Thoracic aorta (tissue), 2 donors: ENCODE measurements at regions not wholly inside any gene's neighbourhood (a gene's known extent, or its start where the extent isn't known, plus 50 kb on each side); places are given as distances from the start of the nearest gene placed in this dataset.
"Not testable (repeated sequence)": the region's sequence is repeated elsewhere in the genome, so short reads cannot be mapped to it uniquely, and the experiment has no call there.

ENCODE experiments used
- ATAC-seq: fragments of 150-250 bp; one replicate; pipeline ENCODE4 v1.8.0; 2017; ENCODE audit warnings: low read depth; ENCODE audit not compliant: insufficient number of reproducible peaks, low FRiP score
- DNase-seq: peaks from one replicate; pipeline ENCODE4 v3.0.0-alpha.2; 2020; ENCODE audit warnings: low spot score
- H3K27ac ChIP-seq, 2 donors: fragments of 200-600 bp; sonication (generic); 1 replicate in 1 of 2; 2 replicates in 1 of 2; pipeline ENCODE4 v1.5.1; 2016; ENCODE audit warnings: mild to moderate bottlenecking in 2 of 2, moderate library complexity in 2 of 2
- H3K27me3 ChIP-seq: fragments of 200-600 bp; sonication (generic); replicated peaks from 2 replicates; pipeline ENCODE4 v1.6.0; 2016; ENCODE audit warnings: mild to moderate bottlenecking; ENCODE audit not compliant: insufficient read depth
- H3K36me3 ChIP-seq: fragments of 200-600 bp; sonication (generic); one replicate; pipeline ENCODE4 v1.5.1; 2016
- H3K4me1 ChIP-seq, 2 donors: fragments of 200-600 bp; sonication (generic); 1 replicate in 1 of 2; 2 replicates in 1 of 2; pipeline versions ENCODE4 v1.5.1 to v1.6.0; 2016; ENCODE audit warnings: low read depth in 2 of 2, mild to moderate bottlenecking in 1 of 2; ENCODE audit not compliant: control insufficient read depth in 1 of 2
- H3K4me3 ChIP-seq: fragments of 200-600 bp; sonication (generic); 2 replicates; pipeline ENCODE4 v1.5.1; 2016; ENCODE audit warnings: mild to moderate bottlenecking
- H3K9me3 ChIP-seq: fragments of 200-600 bp; sonication (generic); 2 replicates; pipeline ENCODE4 v1.5.1; 2016
- CTCF ChIP-seq: fragments of 200-600 bp; sonication (generic); IDR thresholded peaks from one replicate; pipeline ENCODE4 v1.5.1; 2019; ENCODE audit warnings: antibody characterized with exemption

GRCh38 chr16:47976636-47977210 lies 179.1 kb downstream of the ABCC12 start:
- H3K4me3 ChIP-seq, result no peak overlapping the region
- no peaks in the 10 kb centered on the region for H3K36me3 ChIP-seq
- no peak for TF ChIP-seq CTCF
- ATAC-seq (no peak), DNase-seq (no peak)
- no peaks in the 10 kb centered on the region for H3K4me1 ChIP-seq
- H3K27me3 ChIP-seq, result no peaks in the 10 kb centered on the region
- no peak overlapping the region for H3K27ac ChIP-seq
- no peaks in the 10 kb centered on the region for H3K9me3 ChIP-seq

DNA sequence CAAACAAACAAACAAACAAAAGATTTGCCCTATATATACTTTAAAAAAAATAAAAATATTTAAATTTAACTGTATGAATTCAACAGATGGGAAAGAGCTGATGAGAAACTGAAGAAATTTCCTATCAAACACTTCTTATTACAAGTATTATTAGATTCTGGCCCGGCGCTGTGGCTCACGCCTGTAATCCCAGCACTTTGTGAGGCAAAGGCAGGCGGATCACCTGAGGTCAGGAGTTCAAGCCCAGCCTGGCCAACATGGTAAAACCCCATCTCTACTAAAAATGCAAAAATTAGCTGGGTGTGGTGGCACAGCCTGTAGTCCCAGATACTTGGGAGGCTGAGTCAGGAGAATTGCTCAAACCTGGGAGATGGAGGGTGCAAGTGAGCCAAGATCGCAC lies 180.8 kb downstream of the ABCC12 start:
- H3K27ac ChIP-seq, H3K27me3 ChIP-seq, H3K9me3 ChIP-seq, H3K4me3 ChIP-seq, H3K36me3 ChIP-seq, H3K4me1 ChIP-seq, ATAC-seq, DNase-seq: not testable (repeated sequence)

DNA sequence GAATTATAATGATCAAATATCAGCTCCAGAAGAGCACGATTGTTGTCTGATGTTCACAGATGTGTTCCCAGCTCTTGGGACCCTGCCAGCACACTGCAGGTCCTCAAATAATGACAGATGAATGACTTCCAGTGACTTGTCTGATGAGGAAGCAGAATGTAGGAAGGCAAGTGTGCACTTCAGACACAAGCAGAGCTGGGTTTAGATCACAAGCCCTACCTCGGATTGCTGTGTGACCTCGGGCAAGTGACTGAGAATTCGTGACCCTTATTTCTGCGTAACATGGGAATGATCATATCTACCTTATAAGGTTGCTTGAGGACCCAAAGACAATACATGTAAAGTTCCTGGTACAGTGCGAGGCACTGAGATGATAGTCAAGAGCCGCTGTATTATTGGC lies 182.2 kb downstream of the ABCC12 start:
- no peaks in the 10 kb centered on the region for H3K36me3 ChIP-seq
- no peak for TF ChIP-seq CTCF
- no peak for DNase-seq
- ATAC-seq, result no peak
- H3K27ac ChIP-seq, result no peak overlapping the region
- H3K27me3 ChIP-seq, result no peaks in the 10 kb centered on the region
- H3K9me3 ChIP-seq, result no peaks in the 10 kb centered on the region
- H3K4me3 ChIP-seq, result no peak overlapping the region
- no peaks in the 10 kb centered on the region for H3K4me1 ChIP-seq

- ATAC-seq (no peak), DNase-seq (no peak)
- H3K9me3 ChIP-seq, result no peaks in the 10 kb centered on the region
- no peak for TF ChIP-seq CTCF
- H3K36me3 ChIP-seq, result no peaks in the 10 kb centered on the region
- H3K27me3 ChIP-seq, result no peaks in the 10 kb centered on the region
- no peaks in the 10 kb centered on the region for H3K4me1 ChIP-seq
- no peak overlapping the region for H3K27ac ChIP-seq
- H3K4me3 ChIP-seq, result no peak overlapping the region
These were observed 183.4 kb downstream of the ABCC12 start for GRCh38 chr16:47972246-47972985.

DNA sequence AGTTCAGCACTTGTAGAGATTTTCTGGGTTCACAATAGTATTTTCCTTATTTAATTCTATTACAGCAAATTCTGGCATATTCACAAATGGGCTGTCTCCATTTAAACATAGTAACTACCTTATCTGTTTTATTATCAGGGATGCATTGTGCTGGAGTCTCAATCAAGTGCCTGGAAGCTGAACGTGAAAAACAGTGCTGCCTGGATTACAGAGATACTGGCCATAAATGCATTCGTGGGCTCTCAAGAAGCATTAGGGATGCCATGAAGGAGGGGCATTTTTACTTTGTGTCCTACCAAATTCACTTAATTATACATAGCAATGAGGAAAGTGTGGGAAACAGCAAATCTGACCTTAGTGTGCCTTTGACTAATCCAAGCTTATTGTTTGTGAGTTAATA lies 184.6 kb downstream of the ABCC12 start:
- Histone ChIP-seq H3K27me3 (no peaks in the 10 kb centered on the region), H3K9me3 (no peaks in the 10 kb centered on the region), H3K4me1 (no peaks in the 10 kb centered on the region), H3K27ac (no peak overlapping the region), H3K36me3 (no peaks in the 10 kb centered on the region), H3K4me3 (no peak overlapping the region)
- TF ChIP-seq CTCF, result no peak
- no peak for ATAC-seq
- DNase-seq, result no peak
